Upper lobe of left lung (tissue), 6 donors: ENCODE measurements at regions not wholly inside any gene's neighbourhood (a gene's known extent, or its start where the extent isn't known, plus 50 kb on each side); places are given as distances from the start of the nearest gene placed in this dataset.

Experiments used
- ATAC-seq, 2 donors: fragments of 200-7000 bp; cut with Tn5 transposase; one replicate each; pipeline ENCODE4 v1.9.1; 2022; ENCODE audit warnings: mild to moderate bottlenecking in 2 of 2, moderate library complexity in 2 of 2; ENCODE audit not compliant: low FRiP score in 2 of 2
- DNase-seq, 2 donors: peaks; one replicate each; pipeline ENCODE4 v3.0.0-alpha.2; 2019 to 2020
- H3K27ac ChIP-seq, 4 donors: fragments of 200-600 bp; sonication (generic); one replicate each; pipeline ENCODE4 v1.5.1; 2016 to 2019
- H3K27me3 ChIP-seq, 4 donors: fragments of 200-600 bp; sonication (generic); one replicate each; pipeline ENCODE4 v1.5.1; 2017 to 2019
- H3K36me3 ChIP-seq, 4 donors: fragments of 200-600 bp; sonication (generic); one replicate each; pipeline ENCODE4 v1.5.1; 2016 to 2019
- H3K4me1 ChIP-seq, 4 donors: fragments of 200-600 bp; sonication (generic); one replicate each; pipeline ENCODE4 v1.5.1; 2018 to 2019
- H3K4me3 ChIP-seq, 4 donors: fragments of 200-600 bp; sonication (generic); one replicate each; pipeline ENCODE4 v1.5.1; 2017 to 2019; ENCODE audit warnings: mild to moderate bottlenecking in 2 of 4, moderate library complexity in 1 of 4
- H3K9me3 ChIP-seq, 4 donors: fragments of 200-600 bp; sonication (generic); one replicate each; pipeline ENCODE4 v1.5.1; 2018 to 2019
- EP300 ChIP-seq, 4 donors: sonication (generic); formaldehyde crosslinking; IDR thresholded peaks; one replicate each; pipeline ENCODE4 v1.5.1; 2017; ENCODE audit warnings: antibody characterized with exemption in 4 of 4, control low read depth in 2 of 4
- POLR2A ChIP-seq, 4 donors: fragments of 450-650 bp; IDR thresholded peaks; one replicate each; pipeline ENCODE4 v1.5.1; 2016 to 2017; ENCODE audit warnings: antibody characterized with exemption in 4 of 4, mild to moderate bottlenecking in 2 of 4
- POLR2AphosphoS5 ChIP-seq, 2 donors: sonication (generic); formaldehyde crosslinking; IDR thresholded peaks; one replicate each; pipeline ENCODE4 v1.5.1; 2017; ENCODE audit warnings: antibody characterized with exemption in 2 of 2
- WGBS, 2 donors: methylation state at CpG; one replicate each; pipeline ENCODE4 v1.1.5; 2017 to 2018; 5-methylcytosine and 5-hydroxymethylcytosine counted together
- TF ChIP-seq, protein P1 (sequence below), 6 experiments: fragments of 450-650 bp in 4 of 6; fragments of 200-600 bp in 2 of 6; sonication (generic) in 2 of 6; IDR thresholded peaks; one replicate each; pipeline ENCODE4 v1.5.1; 2016 to 2019; ENCODE audit warnings: antibody characterized with exemption in 6 of 6
- donor health status: DM: no; HTN: no; CAD: no; lungs with moderate emphysema.
- donor health status: DM: no; HTN: yes; CAD: no; lungs with severe emphysema.

DNA sequence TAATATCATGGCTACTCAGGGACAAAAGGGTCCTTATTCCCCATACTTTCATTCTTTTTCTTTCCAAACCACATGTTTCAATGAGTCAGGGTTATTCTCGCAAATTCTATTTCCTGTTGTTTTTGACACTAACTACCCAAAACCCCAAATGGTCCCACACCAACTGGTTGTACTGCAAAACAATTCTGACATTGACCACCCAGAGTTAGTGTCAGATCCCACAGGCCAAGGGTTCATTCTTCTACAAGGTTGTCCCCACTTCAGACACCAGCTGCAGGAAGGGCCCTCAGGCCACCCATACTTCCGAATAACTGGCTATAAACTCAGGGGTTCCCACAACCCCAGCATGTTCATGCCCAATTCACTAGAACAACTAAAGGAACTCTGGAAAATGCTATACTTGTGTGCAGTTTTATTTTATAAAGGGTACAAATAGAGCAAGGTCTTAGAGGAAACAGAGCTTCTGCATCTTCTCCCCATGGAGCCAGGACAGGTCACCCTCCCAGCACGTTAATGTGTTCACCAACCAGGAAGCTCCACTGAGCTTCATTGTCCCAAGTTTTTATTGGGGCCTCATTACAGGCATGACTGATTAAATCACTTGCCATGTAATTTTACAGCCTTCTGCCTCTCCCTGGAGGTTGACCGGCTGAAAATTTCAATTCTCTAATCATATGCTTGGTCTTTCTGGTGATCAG lies 334.8 kb downstream of the DRD1 start:
- 85 to 89% methylated on average over 4 of the region's 4 CpGs for WGBS, 2 donors
- Histone ChIP-seq H3K4me1 (no peaks in the 10 kb centered on the region), H3K36me3 (no peaks in the 10 kb centered on the region), H3K27me3 (no peaks in the 10 kb centered on the region), H3K9me3 (peaks cover 0 to 5% (median 1%) of the 10 kb centered on the region in 4 donors), H3K27ac (no peak overlapping the region), H3K4me3 (no peak overlapping the region)
- DNase-seq, result no peak
- ATAC-seq, result no peak
- TF ChIP-seq EP300 (IDR thresholded peaks at IDR 0.05) (no peak), POLR2A (IDR thresholded peaks at IDR 0.05) (no peak)
- TF ChIP-seq, protein P1, sequence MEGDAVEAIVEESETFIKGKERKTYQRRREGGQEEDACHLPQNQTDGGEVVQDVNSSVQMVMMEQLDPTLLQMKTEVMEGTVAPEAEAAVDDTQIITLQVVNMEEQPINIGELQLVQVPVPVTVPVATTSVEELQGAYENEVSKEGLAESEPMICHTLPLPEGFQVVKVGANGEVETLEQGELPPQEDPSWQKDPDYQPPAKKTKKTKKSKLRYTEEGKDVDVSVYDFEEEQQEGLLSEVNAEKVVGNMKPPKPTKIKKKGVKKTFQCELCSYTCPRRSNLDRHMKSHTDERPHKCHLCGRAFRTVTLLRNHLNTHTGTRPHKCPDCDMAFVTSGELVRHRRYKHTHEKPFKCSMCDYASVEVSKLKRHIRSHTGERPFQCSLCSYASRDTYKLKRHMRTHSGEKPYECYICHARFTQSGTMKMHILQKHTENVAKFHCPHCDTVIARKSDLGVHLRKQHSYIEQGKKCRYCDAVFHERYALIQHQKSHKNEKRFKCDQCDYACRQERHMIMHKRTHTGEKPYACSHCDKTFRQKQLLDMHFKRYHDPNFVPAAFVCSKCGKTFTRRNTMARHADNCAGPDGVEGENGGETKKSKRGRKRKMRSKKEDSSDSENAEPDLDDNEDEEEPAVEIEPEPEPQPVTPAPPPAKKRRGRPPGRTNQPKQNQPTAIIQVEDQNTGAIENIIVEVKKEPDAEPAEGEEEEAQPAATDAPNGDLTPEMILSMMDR (IDR thresholded peaks at IDR 0.05), result no peak

DNA sequence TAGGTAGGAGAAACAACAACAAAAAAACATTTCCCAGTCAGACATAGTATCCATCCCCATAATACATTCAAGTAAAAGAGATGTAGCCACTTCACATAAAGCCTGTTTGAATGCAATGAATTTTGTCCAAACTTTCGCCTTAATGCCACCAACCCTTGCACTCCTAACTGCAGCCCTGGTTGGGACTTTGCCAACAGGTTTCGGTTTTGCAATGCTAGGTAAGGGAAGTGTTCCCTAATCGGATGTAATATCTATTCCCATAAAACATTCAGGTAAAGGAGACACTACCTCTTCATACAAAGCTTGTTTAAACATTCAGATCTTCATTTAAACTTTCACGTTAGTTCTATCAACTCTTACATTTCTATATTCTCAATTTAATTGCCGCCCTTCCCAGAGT lies 336.1 kb downstream of the DRD1 start:
- no peaks in the 10 kb centered on the region for H3K4me1 ChIP-seq
- ATAC-seq, result no peak
- H3K36me3 ChIP-seq, result no peaks in the 10 kb centered on the region
- TF ChIP-seq, protein P1 (IDR thresholded peaks at IDR 0.05), result no peak
- TF ChIP-seq POLR2AphosphoS5 (IDR thresholded peaks at IDR 0.05) (no peak), POLR2A (IDR thresholded peaks at IDR 0.05) (no peak), EP300 (IDR thresholded peaks at IDR 0.05) (no peak)
- peaks cover 0 to 5% (median 1%) of the 10 kb centered on the region in 4 donors for H3K9me3 ChIP-seq
- 74 to 85% methylated on average over 5 of the region's 5 CpGs for WGBS, 2 donors
- no peaks in the 10 kb centered on the region for H3K27me3 ChIP-seq
- no peak overlapping the region for H3K4me3 ChIP-seq
- no peak for DNase-seq
- H3K27ac ChIP-seq, result no peak overlapping the region

DNA sequence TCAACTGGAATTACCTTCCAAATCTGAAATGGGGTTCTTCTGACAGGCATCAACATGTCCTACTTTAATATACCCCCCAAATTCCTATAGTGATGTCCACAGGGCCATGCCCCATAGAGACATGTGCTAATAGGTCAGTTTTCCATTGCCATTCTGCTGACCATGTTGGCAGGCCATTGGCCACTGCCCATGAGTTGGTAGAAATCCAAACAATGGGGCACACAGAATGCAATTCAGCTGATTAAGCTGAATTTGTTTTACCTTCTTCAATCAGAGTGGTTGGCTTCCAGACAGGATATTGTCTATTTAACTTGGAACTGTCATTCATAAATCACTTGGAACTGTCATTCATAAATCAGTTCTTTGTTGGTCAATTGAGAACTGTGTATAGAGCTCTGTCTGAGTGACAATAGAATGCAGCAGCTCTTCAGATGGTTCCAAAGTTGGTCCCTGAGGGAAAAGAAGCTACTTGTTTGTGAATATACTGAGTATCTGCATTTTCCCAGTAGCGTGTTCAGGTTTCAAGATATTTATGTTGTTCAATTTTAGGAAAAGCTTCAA lies 336.9 kb downstream of the DRD1 start:
- 71 to 96% methylated on average over 1 of the region's 1 CpG for WGBS, 2 donors
- Histone ChIP-seq H3K9me3 (peaks cover 0 to 5% (median 1%) of the 10 kb centered on the region in 4 donors), H3K36me3 (no peaks in the 10 kb centered on the region), H3K4me1 (no peaks in the 10 kb centered on the region), H3K27ac (no peak overlapping the region), H3K27me3 (no peaks in the 10 kb centered on the region), H3K4me3 (no peak overlapping the region)
- TF ChIP-seq POLR2A (IDR thresholded peaks at IDR 0.05) (no peak), POLR2AphosphoS5 (IDR thresholded peaks at IDR 0.05) (no peak), EP300 (IDR thresholded peaks at IDR 0.05) (no peak)
- TF ChIP-seq, protein P1 (IDR thresholded peaks at IDR 0.05), result no peak
- no peak for ATAC-seq
- DNase-seq, result no peak

DNA sequence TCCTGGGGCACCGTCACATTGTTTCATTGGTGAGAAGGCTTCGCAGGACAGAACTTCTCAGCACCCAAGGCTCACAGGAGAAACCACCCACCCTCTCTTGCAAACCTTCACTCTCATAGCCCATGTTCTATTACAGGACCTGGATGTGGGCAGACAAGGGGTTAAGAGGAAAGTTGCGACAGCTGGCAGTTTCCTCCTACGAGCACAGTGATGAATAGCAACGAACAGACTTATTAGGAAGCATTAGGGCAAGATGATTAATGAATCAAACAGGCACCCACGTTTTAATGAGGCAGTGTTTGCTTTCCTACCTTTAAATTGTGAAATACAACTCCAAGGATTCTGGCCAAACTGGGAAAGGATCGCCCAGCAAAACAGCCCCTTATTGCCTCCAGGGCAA lies 339.3 kb downstream of the DRD1 start:
- Histone ChIP-seq H3K36me3 (no peaks in the 10 kb centered on the region), H3K27me3 (no peaks in the 10 kb centered on the region), H3K4me3 (no peak overlapping the region), H3K4me1 (no peaks in the 10 kb centered on the region), H3K27ac (no peak overlapping the region), H3K9me3 (peaks cover 0 to 5% (median 1%) of the 10 kb centered on the region in 4 donors)
- no peak for DNase-seq
- TF ChIP-seq POLR2A (IDR thresholded peaks at IDR 0.05) (no peak), EP300 (IDR thresholded peaks at IDR 0.05) (no peak), POLR2AphosphoS5 (IDR thresholded peaks at IDR 0.05) (no peak)
- TF ChIP-seq, protein P1 (IDR thresholded peaks at IDR 0.05), result no peak
- 26 to 34% methylated on average over 7 of the region's 7 CpGs for WGBS, 2 donors
- ATAC-seq, result no peak

DNA sequence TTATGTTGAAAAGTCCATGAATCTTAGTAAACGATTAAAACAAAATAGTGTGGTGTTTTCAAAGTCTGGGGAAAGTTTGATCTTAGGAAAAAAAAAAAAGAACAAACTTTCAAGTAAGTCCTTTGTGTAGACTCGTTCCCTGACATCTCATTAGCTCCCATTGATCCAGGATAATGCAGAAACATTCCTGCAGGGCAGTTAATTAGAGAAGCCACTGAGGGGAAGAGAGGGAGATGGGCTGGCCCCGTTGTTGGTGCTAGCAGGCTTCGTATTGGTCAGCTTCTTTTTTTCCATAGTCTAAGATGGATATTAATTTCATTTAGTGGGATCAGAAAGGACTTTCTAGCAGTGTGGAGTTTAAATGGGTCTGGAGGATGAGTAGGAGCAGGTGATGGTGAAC lies 340.2 kb downstream of the DRD1 start:
- Histone ChIP-seq H3K27me3 (no peaks in the 10 kb centered on the region), H3K27ac (no peak overlapping the region), H3K9me3 (no peaks in the 10 kb centered on the region), H3K36me3 (no peaks in the 10 kb centered on the region), H3K4me3 (no peak overlapping the region), H3K4me1 (no peaks in the 10 kb centered on the region)
- no peak for ATAC-seq
- TF ChIP-seq, protein P1 (IDR thresholded peaks at IDR 0.05), result no peak
- TF ChIP-seq POLR2AphosphoS5 (IDR thresholded peaks at IDR 0.05) (no peak), POLR2A (IDR thresholded peaks at IDR 0.05) (no peak), EP300 (IDR thresholded peaks at IDR 0.05) (no peak)
- no peak for DNase-seq
- 62 to 63% methylated on average over 4 of the region's 4 CpGs for WGBS, 2 donors
